Stimulated activated CD4-positive, alpha-beta T cell treated with anti-CD3 and anti-CD28 coated beads, Interleukin-2, amount 100 ng/mL, for 24 hours (primary cell): ENCODE measurements at regions not wholly inside any gene's neighbourhood (a gene's known extent, or its start where the extent isn't known, plus 50 kb on each side); places are given as distances from the start of the nearest gene placed in this dataset.

Experiments
- DNase-seq, 2 donors: peaks; one replicate each; pipeline ENCODE4 v3.0.0-alpha.2; 2020

DNA sequence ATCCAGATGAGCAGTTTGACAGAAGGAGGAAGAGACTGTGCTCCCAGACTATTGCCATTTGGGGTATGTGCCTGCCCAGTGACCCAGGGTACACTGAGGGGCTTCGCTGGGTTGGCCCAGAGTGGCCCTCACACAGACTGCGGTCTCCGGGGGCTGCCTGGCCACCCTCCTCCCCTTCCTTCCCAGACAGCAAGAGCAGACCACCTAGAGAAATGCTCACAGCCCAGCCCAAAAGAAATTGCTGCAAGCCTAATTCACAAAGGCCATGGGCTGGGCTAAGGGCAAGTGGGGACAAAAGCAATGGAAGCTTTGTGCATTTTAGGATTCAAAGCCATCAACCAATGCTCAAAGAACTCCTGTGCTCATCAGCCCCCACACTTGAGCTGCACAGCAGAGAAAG is 277.6 kb downstream of the CDC5L start:
- no peak for DNase-seq

DNA sequence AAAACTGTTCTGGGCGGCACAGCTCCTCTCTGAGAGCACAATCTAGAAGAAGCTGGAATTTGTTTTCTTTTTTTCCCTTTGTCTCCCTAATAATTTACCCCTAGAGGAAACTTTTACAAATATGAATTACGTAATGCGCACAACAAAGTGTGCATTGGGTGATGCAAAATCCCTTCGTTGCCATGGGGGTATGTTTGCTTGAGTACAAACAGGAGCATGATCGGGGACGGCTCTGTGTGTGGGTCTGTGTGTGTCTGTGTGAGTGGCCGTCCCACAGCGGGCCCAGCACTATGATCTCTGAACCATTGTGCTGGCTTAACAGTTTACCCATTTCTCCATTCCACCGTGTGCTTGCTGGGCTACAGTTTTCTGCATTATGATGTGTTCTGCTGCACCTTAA is 278.2 kb downstream of the CDC5L start:
- DNase-seq: no peak

DNA sequence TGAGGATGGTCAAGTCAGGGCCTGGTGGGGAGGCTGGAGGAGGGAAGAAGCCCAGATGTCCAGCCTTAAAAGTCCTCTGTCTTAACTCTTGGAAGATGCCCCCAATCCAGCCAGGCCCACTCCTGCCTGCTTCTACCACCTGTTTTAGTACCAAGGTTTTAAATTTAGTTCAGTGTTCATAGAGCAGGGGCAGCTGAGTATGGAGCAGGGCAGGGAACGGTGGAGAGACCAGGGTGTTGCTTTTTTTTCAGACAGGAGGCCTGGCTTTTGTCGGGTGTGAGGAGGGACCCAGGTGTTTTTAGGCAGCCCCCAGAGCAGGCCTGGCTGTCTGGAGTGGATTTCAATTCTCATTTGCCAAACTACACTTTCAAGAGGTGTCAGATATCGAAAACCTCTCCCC is 278.8 kb downstream of the CDC5L start:
- no peak for DNase-seq

DNA sequence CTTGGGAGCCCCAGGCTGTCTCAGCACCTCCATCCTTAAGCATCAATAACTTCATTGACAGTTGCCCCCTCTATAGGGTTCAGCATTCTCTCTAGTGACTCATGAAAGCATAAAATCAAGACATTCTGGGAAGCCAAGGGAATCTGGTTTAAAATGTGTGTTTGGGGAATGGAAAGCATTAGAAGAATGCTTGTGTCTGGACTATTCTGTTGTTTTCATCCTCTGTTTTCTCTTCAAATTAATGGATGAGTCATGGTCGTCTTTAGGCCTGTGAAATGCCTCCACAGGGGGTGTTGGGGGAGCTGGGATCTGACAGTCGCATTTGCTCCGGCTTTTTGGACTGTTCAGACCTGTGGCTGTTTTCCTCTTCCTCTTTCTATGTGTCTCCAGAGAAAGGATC is 279.7 kb downstream of the CDC5L start:
- no peak for DNase-seq

DNA sequence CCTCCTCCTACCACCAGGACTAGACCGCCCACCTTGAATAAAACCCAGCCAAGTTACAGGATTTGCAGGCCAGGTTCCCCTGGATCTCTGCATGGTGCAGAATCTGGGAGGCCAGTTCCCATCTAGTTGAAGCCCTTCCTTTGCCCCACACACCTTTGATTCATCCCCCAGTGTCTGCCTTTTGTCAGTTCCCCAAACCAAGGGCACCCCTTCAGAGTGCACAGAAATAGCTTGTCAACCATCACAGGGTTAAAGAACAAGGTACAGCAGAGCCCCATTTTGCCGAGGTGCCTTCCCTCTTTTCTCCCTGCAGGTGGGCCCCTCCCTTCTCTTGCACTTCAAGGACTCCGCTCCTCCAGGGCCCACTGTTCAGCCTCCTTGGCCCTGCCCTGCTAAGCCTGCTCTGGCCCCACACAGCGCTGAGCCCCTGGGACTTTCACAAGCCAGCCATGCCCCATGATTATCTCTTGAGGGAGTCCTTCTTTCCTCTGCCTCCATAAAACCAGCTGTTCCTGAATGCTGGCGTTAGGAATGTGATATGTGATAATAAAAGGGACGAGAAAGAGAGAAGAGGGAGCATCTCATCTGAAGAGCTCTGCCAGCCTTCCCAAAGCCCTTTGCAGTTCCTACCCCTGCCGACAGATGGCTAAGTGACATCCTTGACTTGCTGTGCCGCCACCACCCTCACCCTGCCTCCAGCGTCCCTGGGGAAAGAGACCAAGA is 280.3 kb downstream of the CDC5L start:
- DNase-seq: peak; percentile 49 to 58

DNA sequence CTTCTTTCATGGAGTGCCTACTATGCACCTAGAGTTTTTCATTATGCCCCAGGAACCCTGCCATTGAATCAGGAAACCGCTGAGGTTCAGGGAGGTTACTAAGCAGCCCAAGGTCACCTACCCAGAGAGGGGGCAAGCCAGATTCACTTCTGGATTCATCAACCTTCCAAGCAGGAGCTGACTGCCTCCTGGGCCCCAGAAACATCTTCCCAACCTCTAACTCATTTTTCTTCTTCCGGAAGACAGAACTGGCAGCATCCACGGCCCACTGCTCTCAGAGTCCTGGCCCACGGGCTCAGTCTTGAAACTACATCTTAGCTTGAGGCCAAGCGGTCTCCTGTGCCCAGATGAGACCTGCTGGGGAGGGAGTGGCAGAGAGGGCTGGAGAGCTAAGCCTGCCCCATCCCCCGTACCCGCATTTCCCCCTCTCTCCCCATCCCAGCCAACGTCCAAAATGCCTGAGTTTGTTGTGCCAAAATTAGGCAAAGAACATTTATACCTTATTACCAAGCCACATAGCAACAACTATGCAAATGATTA is 281.0 kb downstream of the CDC5L start:
- DNase-seq: no peak

DNA sequence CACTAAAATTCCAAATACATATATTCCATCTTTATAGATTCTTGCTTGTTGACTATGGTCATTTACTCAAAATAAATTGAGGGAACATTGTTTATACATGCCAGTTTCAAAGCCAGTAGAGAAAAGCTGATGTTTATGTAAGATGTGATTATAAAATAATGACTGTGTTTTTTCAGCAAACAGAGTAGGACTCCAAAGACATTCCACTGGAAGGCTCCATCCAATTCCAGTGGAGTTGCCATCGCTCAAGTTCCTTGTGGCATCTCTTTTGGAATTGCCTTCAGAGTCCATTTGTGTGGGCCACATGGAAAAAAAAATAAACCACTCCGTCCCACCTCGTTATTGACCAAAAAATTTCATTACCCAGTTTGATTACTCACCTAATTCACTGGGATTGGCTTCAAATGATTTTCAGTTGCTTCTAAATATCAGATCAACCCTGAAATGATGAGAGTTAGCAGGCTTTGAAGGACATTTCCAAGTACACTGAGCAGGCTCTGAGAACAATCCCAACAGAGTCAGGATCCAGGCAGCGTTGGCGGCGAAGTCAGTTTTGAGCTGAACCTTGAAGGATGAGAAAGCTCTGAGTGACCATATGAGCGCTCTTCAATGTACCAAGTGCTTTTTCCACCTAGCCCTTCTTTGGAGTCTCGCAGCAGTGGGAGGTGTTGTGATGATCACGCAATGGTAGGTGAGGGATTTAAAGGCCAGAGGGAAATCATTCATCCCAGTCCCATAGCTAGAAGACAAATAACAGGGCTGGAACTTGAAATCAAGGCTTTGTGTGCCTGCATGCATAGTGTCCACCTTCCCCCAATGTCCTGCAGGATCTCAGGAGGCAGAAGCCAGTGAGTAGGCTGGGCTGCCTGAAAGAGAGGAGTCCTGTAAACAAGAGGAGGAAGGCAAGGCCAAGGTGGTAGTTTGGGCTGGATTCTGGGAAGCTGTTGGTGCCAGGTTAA is 281.7 kb downstream of the CDC5L start:
- DNase-seq: no peak

DNA sequence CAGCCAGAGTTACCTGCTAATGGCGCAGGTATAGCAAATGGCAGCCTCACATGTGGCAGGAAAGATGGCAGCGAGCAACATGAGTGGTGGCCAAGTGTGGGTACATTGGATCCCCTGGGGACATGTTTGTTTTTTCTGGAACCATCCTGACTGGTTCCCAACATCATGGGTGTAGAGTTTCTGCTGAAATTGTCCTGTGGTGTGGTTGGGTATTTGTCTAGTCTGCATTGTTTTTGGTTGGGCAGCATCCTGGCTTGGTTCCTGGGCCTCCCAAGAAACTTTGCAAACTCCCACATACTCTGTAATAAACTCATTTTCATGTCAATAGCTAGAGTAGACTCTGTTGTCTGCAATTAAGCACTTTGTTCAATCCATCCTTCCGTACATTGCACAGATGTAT is 282.6 kb downstream of the CDC5L start:
- no peak for DNase-seq

DNA sequence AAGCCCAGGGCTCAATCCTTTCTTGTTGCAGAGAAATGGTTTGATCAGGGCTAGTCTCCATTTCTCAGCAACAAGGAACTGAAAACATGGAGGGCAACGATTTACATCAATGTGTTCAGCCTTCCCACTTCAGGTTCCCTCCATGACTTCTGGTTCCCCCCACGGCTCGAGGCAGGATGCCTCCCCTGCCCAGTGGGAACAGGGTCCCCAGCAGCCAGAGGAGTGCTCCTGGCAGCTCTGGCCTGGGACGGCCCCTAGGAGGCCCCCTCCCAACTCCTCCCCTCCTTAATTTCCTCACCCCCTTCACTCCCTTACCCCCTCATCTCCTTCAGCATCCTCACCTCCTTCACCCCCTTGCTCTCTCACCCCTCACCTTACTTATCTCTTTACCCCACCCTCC is 283.8 kb downstream of the CDC5L start:
- DNase-seq: no peak

DNA sequence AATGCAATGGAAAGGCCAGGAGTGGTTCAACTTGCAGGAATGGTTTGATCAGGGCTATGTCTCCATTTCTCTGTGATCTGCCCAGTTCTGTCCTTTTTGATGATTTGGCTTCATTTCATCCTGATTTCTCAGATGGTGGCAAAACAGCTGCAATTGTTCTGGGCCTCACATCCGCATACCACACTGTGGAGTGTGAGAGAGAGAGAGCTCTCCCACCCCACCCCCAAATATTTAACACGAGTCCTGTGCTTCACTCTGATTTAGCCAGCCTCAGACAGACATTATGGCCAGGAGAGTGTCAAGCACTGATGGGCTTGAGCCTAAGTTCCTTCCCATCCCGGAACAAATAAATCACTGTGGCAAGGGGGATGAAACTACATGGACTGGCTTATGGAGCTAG is 284.6 kb downstream of the CDC5L start:
- no peak for DNase-seq

DNA sequence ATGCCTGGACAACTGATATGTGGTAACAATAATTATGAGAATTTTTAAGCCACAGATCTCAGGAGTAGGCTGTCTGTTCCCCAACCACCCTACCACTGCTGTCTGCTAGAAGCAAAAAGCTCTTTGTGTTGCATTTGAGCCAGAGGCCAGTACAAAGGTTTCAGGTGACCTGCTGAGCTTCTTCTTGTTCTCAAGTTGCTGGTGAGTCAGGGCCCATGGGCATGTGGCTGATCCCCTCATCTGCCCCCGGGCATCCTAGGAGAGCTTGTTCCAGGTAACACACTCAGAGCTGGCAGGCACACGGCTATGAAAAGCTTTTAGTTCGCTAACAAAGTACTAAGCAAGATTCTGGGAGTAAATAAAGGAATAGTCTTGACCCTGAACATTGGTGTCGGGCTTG is 285.3 kb downstream of the CDC5L start:
- no peak for DNase-seq

DNA sequence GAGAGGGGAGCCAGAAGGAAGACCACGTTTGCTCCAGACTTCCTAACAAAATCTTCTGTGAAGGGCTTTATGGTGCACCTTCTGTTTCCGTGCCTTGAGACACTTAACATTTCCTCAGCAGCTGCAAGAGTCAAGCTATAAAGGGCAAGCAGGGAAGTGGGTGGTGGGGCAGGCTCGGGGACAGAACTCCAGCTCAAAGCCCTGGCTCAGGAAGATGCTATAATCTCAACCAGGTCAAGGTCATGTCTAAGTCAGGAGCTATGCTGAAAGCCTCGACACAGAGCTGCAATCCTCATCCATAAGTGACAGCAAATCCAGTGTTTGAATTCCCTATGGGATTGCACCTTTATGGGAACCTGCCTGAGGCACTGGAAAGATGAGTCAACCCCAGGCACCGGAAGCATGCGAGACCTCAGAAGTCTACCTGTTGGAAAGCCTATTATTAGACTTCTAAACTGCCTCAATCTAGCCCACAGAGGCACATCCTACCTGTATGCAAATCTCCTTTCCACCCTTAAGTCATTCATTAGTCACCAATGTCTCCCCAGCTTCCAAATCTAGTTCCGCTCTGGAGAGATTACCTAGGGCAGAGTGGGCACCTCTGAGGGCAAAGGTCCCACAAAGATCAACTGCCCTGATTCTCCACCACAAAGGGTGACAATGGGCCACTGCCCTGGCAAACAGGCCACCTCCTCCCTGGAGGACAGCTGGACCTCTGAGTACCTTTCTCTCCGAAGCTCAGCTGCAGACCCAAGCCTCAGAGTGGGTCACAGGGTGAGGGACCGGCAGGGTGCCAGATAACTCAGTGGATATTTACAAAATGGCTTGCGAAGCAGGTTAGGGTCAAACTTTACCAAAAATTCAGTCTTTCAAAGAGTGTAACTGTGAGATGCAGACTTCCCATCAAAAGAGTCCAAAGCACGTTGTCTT is 287.0 kb downstream of the CDC5L start:
- no peak for DNase-seq

DNA sequence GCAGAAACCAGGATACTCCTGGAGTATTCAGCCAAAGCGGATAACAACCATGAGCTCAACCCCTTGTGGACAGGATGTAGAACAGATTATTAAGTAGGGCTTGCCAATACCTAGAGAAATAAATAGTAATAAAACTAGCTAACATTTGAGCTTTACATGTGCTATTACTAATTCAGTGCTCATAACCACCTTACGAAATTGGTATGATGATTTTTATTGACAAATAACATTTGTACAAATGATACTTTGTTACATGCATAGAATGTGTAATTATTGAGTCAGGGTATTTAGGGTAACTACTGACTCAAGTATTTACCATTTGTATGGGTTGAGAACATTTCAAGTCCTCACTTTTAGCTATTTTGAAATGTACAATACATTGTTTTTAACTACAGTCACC is 287.9 kb downstream of the CDC5L start:
- DNase-seq: no peak

DNA sequence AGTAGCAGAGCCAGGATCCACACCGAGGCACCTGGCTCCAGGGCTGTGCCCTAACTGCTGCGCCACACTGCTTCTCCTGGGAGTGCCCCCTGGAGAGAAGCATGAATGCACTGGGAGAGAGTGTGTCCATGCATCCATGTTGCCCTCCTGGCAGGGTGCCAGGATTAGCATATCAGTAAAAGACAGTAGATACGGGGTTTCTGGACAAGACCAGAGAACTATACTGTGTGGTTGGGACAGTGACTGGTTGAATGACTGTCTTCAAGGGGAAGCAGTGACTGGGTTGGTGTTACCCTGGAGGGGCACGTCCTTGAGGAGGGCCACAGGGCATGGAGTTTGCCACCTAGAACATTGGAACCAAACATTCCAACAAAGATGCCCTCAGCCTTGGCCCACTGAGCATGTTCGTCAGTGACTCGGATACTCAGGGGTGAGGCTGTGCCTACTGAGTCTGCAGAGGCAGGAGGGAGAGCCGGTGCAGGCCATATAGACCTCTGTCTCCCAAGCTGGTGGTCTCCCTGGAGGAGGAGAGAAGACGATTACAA is 288.8 kb downstream of the CDC5L start:
- no peak for DNase-seq

DNA sequence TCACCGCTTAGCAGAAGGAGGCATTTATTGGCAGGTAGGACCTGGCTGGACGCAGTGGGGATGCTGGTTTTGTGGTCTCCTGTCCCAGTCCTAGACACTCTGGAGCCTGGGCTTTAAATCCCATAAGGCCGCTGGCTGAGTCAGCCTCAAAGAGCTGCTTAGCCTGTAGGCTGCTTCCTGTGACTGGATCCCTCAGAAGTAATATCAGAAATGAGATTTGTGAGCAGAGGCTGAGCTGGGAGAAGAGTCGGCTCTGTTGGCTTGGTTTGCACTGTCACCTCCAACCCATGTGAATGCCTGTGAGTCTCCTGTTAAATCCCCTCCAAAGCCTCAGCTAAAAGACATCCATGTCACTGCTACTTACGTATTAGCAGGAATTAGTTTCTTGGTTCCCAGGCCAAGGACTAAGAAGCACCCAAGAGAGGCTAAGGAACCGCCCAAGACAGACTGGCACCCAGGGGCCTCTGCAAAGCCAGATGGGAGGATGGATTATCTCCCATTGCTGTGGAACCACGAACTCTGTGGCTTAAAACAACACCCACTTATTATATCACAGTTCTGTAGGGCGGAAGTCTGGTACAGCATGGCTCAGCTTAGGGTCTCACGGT is 289.4 kb downstream of the CDC5L start:
- no peak for DNase-seq

DNA sequence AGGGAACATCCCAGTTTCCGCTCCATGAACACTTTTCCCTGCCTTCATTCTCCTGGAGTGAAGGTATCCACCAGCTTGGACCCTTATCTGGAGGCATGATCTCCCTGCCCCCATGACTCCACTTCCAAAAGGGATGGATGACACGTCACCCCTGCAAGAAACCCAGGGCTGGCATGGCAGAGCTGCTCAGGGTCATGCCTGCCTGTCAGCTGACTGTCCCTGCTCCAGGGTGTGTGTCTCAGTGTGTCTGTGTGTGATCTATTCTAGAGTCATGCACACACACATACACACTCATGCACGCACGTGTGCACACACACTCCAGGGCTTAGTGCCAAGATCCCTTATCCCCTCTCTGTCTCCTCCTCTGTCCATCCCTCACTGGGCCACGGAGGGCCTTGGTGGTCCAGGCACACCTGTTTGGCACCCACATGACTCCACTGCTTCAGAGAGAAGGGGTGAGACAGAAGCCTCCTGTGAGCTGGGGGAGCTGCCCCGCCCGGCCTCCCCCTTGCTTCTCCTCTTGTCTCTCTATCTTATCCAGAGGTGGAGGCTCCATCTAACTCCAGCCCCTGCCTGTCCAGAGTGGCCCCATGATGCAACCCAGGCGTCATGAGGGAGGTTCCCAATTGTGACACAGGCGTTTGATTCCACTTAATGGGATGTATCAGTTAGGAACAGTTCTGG is 290.9 kb downstream of the CDC5L start:
- DNase-seq: no peak

DNA sequence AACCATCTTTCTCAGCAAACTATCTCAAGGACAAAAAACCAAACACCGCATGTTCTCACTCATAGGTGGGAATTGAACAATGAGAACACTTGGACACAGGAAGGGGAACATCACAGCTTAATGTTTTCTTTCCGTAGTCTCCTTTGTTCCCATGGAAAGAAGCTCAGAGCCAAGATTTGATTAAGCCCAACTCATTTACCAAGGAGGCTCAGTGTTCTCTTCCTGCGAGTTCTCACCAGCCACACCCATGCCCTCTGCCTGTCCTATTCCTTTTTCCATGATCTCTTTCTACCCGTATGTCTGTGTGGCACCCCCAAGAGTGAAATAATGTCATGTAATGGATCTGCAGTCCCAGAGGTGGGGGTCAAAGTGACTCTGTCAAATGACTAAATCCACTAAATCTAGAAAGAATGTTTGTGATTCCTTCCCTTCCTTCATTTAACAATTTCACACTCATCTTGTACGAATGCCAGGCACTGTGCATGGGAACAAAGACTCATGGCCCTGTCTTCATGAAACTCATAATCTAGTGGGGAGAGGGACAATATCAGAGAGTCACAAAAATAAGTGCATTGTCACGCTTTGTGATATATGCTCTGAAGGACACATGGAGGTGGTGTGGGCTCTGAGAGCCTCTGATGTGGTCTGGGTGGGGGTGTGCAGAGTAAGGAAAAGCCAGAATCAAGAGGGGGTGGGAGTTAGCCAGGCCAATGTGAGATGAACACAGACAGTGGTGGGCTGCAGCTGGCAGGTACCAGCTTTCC is 292.1 kb downstream of the CDC5L start:
- DNase-seq: no peak

DNA sequence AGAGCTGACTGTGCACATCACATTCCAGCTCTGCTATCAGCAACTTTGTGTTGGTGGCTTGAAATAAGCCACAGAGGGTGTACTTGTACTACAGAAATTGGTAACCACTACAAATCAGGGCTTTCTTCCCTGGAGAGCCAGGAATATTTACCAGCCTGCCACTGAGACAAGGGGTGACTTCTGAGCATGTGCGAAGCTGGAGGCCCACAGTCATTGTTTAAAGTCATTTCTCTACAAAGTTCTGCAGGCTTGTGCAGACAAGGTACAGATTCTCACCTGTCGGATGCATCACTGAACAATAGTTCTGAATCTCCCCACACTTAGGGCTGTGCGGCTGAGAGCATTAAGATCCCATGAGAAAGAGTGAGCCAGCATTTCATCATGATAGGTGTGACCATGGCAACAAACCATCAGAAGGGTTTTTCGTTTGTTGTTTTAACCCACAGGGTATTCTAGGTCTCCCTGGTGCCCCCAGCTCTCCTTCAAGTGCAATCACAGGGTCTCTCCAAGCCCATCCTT is 292.8 kb downstream of the CDC5L start:
- no peak for DNase-seq

DNA sequence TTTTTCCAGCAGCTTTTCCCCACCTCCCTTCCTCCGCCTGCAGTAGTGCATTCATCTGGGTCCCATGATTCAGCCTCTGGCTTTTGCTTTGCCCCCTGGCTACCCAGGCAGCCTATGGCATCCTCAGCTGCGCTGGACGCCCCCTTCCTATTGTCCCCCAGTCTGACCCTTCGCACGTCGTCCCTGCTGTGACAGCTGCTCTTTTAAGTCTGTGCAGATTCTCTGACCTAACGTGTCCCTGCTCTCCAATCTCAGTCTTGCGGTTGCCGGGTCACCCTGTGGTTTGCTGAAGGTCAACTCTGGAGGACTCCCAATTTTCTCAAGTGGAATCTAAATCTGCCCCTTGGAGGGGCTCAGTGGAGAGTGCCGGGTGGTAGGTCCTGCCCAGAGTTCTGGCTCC is 294.3 kb downstream of the CDC5L start:
- DNase-seq: no peak

DNA sequence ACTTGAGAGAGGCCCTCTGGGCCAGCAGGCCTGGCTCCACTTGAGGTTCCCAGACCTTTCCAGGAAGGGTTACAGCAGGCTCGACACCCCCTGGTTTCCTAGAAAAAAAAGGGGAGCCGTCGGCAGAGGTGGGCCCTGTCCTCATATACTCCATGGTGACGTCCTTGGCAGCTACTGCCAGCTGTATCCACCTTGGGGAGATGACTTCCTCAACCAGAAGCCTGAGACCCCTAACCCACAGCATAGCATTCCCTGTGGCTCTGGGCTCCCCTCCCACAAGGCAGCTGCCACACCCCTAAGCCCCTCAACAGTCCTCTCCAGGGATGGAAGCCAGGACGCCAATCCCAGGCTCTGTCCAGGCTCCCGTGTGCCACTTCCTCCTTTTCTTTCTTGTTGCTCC is 294.8 kb downstream of the CDC5L start:
- DNase-seq: no peak
